ENCODE measurements at regions not wholly inside any gene's neighbourhood (a gene's known extent, or its start where the extent isn't known, plus 50 kb on each side); places are given as distances from the start of the nearest gene placed in this dataset.
"Not testable (repeated sequence)": the region's sequence is repeated elsewhere in the genome, so short reads cannot be mapped to it uniquely, and the experiment has no call there.

- TF ChIP-seq CTCF (IDR thresholded peaks at IDR 0.05; ENCODE audit: low read depth, low read length) = no peak
- Histone ChIP-seq H3K27me3 (ENCODE audit: control insufficient read depth, insufficient read depth, low read length) (peaks cover 3% of the 10 kb centered on the region), H3K27ac (ENCODE audit: low read depth, low read length) (no peak overlapping the region), H3K9me3 (ENCODE audit: control insufficient read depth, insufficient read depth, low read length) (no peaks in the 10 kb centered on the region), H3K4me3 (ENCODE audit: low read depth, low read length) (no peak overlapping the region)
- CTCF ChIA-PET = no interaction called here
- POLR2A ChIA-PET = no interaction called here
- no peak for DNase-seq (ENCODE audit: low read depth, low spot score)
These were observed 75.2 kb upstream of the MRI1 start for GRCh38 chr19:13689085-13689484.

- H3K9me3 ChIP-seq (ENCODE audit: control insufficient read depth, insufficient read depth, low read length) = peaks cover 9% of the 10 kb centered on the region; the same call in 1 of the 2 replicates
- H3K27me3 ChIP-seq (ENCODE audit: control insufficient read depth, insufficient read depth, low read length) = peaks cover 2% of the 10 kb centered on the region
- ChIA-PET CTCF (no interaction called here), POLR2A (interaction anchor here (0.6 kb wide), 1 partner anchor 46 kb away, joined by 6 read pairs; no protein-coding TSS in a partner anchor)
- no peak overlapping the region for H3K27ac ChIP-seq (ENCODE audit: low read depth, low read length)
- no peak overlapping the region for H3K4me3 ChIP-seq (ENCODE audit: low read depth, low read length)
- TF ChIP-seq CTCF (IDR thresholded peaks at IDR 0.05; ENCODE audit: low read depth, low read length) = no peak
- no peak for DNase-seq (ENCODE audit: low read depth, low spot score)
These were observed 80.3 kb upstream of the MRI1 start for GRCh38 chr19:13684021-13684420.

GRCh38 chr19:13681509-13681908 lies 82.8 kb upstream of the MRI1 start:
- no peak overlapping the region for H3K27ac ChIP-seq (ENCODE audit: low read depth, low read length)
- ChIA-PET CTCF (interaction anchor here (1.0 kb wide), 1 partner anchor 92 kb away, joined by 4 read pairs; no protein-coding TSS in a partner anchor), POLR2A (interaction anchor here (0.6 kb wide), 1 partner anchor 32 kb away, joined by 5 read pairs; no protein-coding TSS in a partner anchor)
- TF ChIP-seq CTCF (IDR thresholded peaks at IDR 0.05; ENCODE audit: low read depth, low read length) = no peak
- peaks cover 9% of the 10 kb centered on the region; the same call in 1 of the 2 replicates for H3K9me3 ChIP-seq (ENCODE audit: control insufficient read depth, insufficient read depth, low read length)
- DNase-seq (ENCODE audit: low read depth, low spot score) = no peak
- H3K4me3 ChIP-seq (ENCODE audit: low read depth, low read length) = no peak overlapping the region
- H3K27me3 ChIP-seq (ENCODE audit: control insufficient read depth, insufficient read depth, low read length) = peaks cover 2% of the 10 kb centered on the region

GRCh38 chr19:13680708-13681360 lies 83.5 kb upstream of the MRI1 start:
- H3K27me3 ChIP-seq (ENCODE audit: control insufficient read depth, insufficient read depth, low read length); POLR2A ChIA-PET; DNase-seq (ENCODE audit: low read depth, low spot score); H3K9me3 ChIP-seq (ENCODE audit: control insufficient read depth, insufficient read depth, low read length); H3K27ac ChIP-seq (ENCODE audit: low read depth, low read length); H3K4me3 ChIP-seq (ENCODE audit: low read depth, low read length): not testable (repeated sequence)
- CTCF ChIA-PET = interaction anchor here (1.4 kb wide), 1 partner anchor 40 kb away, joined by 4 read pairs; no protein-coding TSS in a partner anchor

GRCh38 chr19:13676967-13677366 lies 87.4 kb upstream of the MRI1 start:
- H3K4me3 ChIP-seq (ENCODE audit: low read depth, low read length); H3K27ac ChIP-seq (ENCODE audit: low read depth, low read length); H3K9me3 ChIP-seq (ENCODE audit: control insufficient read depth, insufficient read depth, low read length); CTCF ChIA-PET; POLR2A ChIA-PET; DNase-seq (ENCODE audit: low read depth, low spot score); H3K27me3 ChIP-seq (ENCODE audit: control insufficient read depth, insufficient read depth, low read length): not testable (repeated sequence)

GRCh38 chr19:13672480-13673175 lies 91.7 kb upstream of the MRI1 start:
- H3K4me3 ChIP-seq (ENCODE audit: low read depth, low read length); H3K27me3 ChIP-seq (ENCODE audit: control insufficient read depth, insufficient read depth, low read length); H3K9me3 ChIP-seq (ENCODE audit: control insufficient read depth, insufficient read depth, low read length); H3K27ac ChIP-seq (ENCODE audit: low read depth, low read length); POLR2A ChIA-PET; DNase-seq (ENCODE audit: low read depth, low spot score): not testable (repeated sequence)
- CTCF ChIA-PET = interaction anchor here (0.6 kb wide), 1 partner anchor 928 kb away, joined by 3 read pairs; no protein-coding TSS in a partner anchor
